ENCODE measurements at regions not wholly inside any gene's neighbourhood (a gene's known extent, or its start where the extent isn't known, plus 50 kb on each side); places are given as distances from the start of the nearest gene placed in this dataset.

- TF ChIP-seq CTCF (IDR thresholded peaks at IDR 0.05) = no peak
- Mint-ChIP-seq H3K4me1 (ENCODE audit: low read depth) (no peaks in the 10 kb centered on the region), H3K4me3 (ENCODE audit: unreplicated experiment) (no peak overlapping the region), H3K9me3 (ENCODE audit: low read depth) (peaks cover 11% of the 10 kb centered on the region), H3K27ac (ENCODE audit: unreplicated experiment) (no peak overlapping the region), H3K27me3 (ENCODE audit: low read depth) (no peaks in the 10 kb centered on the region), H3K36me3 (ENCODE audit: low read depth) (peaks cover 6% of the 10 kb centered on the region)
- no peak for DNase-seq (ENCODE audit: low spot score)
These were observed 937.4 kb downstream of the KCNMA1 start for GRCh38 chr10:76700241-76700640.

GRCh38 chr10:76697923-76698322 lies 939.7 kb downstream of the KCNMA1 start:
- Mint-ChIP-seq H3K9me3 (ENCODE audit: low read depth) (peaks cover 13% of the 10 kb centered on the region), H3K27me3 (ENCODE audit: low read depth) (peaks cover 2% of the 10 kb centered on the region), H3K36me3 (ENCODE audit: low read depth) (peaks cover 8% of the 10 kb centered on the region), H3K4me1 (ENCODE audit: low read depth) (no peaks in the 10 kb centered on the region), H3K27ac (ENCODE audit: unreplicated experiment) (no peak overlapping the region), H3K4me3 (ENCODE audit: unreplicated experiment) (no peak overlapping the region)
- DNase-seq (ENCODE audit: low spot score) = no peak
- peak; percentile 14 for TF ChIP-seq CTCF (IDR thresholded peaks at IDR 0.05)

GRCh38 chr10:76695069-76695468 lies 942.5 kb downstream of the KCNMA1 start:
- no peak for TF ChIP-seq CTCF (IDR thresholded peaks at IDR 0.05)
- no peak for DNase-seq (ENCODE audit: low spot score)
- Mint-ChIP-seq H3K27me3 (ENCODE audit: low read depth) (peaks cover 3% of the 10 kb centered on the region), H3K9me3 (ENCODE audit: low read depth) (peaks cover 21% of the 10 kb centered on the region), H3K27ac (ENCODE audit: unreplicated experiment) (no peak overlapping the region), H3K36me3 (ENCODE audit: low read depth) (peaks cover 9% of the 10 kb centered on the region), H3K4me1 (ENCODE audit: low read depth) (no peaks in the 10 kb centered on the region), H3K4me3 (ENCODE audit: unreplicated experiment) (no peak overlapping the region)

GRCh38 chr10:76686201-76686600 lies 951.4 kb downstream of the KCNMA1 start:
- peaks cover 10% of the 10 kb centered on the region for H3K27me3 Mint-ChIP-seq (ENCODE audit: low read depth)
- H3K27ac Mint-ChIP-seq (ENCODE audit: unreplicated experiment) = no peak overlapping the region
- H3K36me3 Mint-ChIP-seq (ENCODE audit: low read depth) = peaks cover 6% of the 10 kb centered on the region
- peaks cover 12% of the 10 kb centered on the region for H3K9me3 Mint-ChIP-seq (ENCODE audit: low read depth)
- DNase-seq (ENCODE audit: low spot score) = no peak
- TF ChIP-seq CTCF (IDR thresholded peaks at IDR 0.05) = no peak
- no peaks in the 10 kb centered on the region for H3K4me1 Mint-ChIP-seq (ENCODE audit: low read depth)
- no peak overlapping the region for H3K4me3 Mint-ChIP-seq (ENCODE audit: unreplicated experiment)

GRCh38 chr10:76684968-76685367 lies 952.6 kb downstream of the KCNMA1 start:
- no peak overlapping the region for H3K4me3 Mint-ChIP-seq (ENCODE audit: unreplicated experiment)
- peaks cover 5% of the 10 kb centered on the region for H3K9me3 Mint-ChIP-seq (ENCODE audit: low read depth)
- no peaks in the 10 kb centered on the region for H3K4me1 Mint-ChIP-seq (ENCODE audit: low read depth)

More at GRCh38 chr10:76684968-76685367, 952.6 kb downstream of the KCNMA1 start:
- DNase-seq (ENCODE audit: low spot score) = no peak
- H3K27ac Mint-ChIP-seq (ENCODE audit: unreplicated experiment) = no peak overlapping the region
- H3K36me3 Mint-ChIP-seq (ENCODE audit: low read depth) = peaks cover 3% of the 10 kb centered on the region
- TF ChIP-seq CTCF (IDR thresholded peaks at IDR 0.05) = no peak
- H3K27me3 Mint-ChIP-seq (ENCODE audit: low read depth) = peaks cover 13% of the 10 kb centered on the region

Measured in chondrocyte (in vitro differentiated cells).